ENCODE measurements at regions not wholly inside any gene's neighbourhood (a gene's known extent, or its start where the extent isn't known, plus 50 kb on each side); places are given as distances from the start of the nearest gene placed in this dataset.

DNA sequence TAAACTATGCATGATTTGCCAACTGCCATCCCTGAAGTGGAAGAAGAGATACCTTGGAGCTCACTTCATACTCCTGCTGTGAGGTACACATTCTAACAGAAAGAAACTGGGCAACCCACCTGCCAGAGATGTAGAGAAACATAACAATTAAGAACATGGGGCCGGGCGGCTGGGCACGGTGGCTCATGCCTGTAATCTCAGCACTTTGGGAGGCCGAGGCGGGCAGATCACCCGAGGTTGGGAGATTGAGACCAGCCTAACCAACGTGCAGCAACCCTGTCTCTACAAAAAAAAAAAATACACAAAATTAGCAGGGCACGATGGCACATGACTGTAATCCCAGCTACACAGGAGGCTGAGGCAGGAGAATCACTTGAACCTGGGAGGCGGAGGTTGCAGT is 402.6 kb upstream of the ANKRD30A start:
- Histone ChIP-seq H3K4me2 (ENCODE audit: extremely low read depth, insufficient read depth, low read length) (no peak overlapping the region), H3K36me3 (ENCODE audit: control insufficient read depth, insufficient read depth, low read length) (no peaks in the 10 kb centered on the region), H3K4me3 (replicated peaks in 1 of 4; ENCODE audit: control extremely low read depth in 1 of 4, insufficient read depth in 1 of 4, low read depth in 3 of 4, low read length in 4 of 4) (no peak overlapping the region), H4K20me1 (ENCODE audit: control insufficient read depth, extremely low read depth, insufficient read depth, low read length) (no peaks in the 10 kb centered on the region), H3K9ac (ENCODE audit: insufficient read depth, low read length) (no peak overlapping the region), H2AFZ (ENCODE audit: low read length) (no peak overlapping the region), H3K9me3 (ENCODE audit: control insufficient read depth, insufficient read depth, low read depth, low read length) (no peaks in the 10 kb centered on the region), H3K27me3 (ENCODE audit: control insufficient read depth, insufficient read depth, low read length) (no peaks in the 10 kb centered on the region), H3K27ac (ENCODE audit: insufficient read depth, low read length) (no peak overlapping the region), H3K79me2 (ENCODE audit: control insufficient read depth, insufficient read depth, low read length) (no peaks in the 10 kb centered on the region), H3K4me1 (ENCODE audit: control insufficient read depth, extremely low read depth, insufficient read depth, low read length) (no peaks in the 10 kb centered on the region)
- no peak for DNase-seq (ENCODE audit: low read depth in 2 of 2)
- TF ChIP-seq, protein P1, sequence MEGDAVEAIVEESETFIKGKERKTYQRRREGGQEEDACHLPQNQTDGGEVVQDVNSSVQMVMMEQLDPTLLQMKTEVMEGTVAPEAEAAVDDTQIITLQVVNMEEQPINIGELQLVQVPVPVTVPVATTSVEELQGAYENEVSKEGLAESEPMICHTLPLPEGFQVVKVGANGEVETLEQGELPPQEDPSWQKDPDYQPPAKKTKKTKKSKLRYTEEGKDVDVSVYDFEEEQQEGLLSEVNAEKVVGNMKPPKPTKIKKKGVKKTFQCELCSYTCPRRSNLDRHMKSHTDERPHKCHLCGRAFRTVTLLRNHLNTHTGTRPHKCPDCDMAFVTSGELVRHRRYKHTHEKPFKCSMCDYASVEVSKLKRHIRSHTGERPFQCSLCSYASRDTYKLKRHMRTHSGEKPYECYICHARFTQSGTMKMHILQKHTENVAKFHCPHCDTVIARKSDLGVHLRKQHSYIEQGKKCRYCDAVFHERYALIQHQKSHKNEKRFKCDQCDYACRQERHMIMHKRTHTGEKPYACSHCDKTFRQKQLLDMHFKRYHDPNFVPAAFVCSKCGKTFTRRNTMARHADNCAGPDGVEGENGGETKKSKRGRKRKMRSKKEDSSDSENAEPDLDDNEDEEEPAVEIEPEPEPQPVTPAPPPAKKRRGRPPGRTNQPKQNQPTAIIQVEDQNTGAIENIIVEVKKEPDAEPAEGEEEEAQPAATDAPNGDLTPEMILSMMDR (conservative IDR thresholded peaks at IDR 0.05 in 1 of 2, IDR thresholded peaks at IDR 0.05 in 1 of 2; ENCODE audit: low read depth in 1 of 2, low read length in 2 of 2): no peak
- TF ChIP-seq EZH2 (IDR thresholded peaks at IDR 0.05; ENCODE audit: low read length, missing control alignments): no peak

DNA sequence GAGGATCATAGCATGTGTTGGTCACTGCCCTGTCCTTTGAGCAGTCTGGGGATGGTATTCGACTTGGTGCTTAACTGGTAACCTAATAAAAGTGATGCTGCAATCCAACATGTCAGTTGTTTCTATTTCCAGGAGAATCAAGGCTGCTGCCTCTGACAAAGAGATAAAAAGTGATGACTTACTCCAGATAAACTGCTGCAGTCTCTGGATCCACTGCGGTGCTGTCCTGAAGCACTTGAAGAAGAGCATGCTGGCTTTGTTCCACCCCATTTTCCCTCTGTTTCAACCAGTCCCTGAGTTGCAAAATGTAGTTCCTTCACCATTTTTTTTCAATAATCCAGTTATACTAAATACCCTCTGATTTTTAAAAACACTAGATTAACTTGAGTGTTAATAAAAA is 403.5 kb upstream of the ANKRD30A start:
- Histone ChIP-seq H3K4me2 (ENCODE audit: extremely low read depth, insufficient read depth, low read length) (no peak overlapping the region), H3K9me3 (ENCODE audit: control insufficient read depth, insufficient read depth, low read depth, low read length) (no peaks in the 10 kb centered on the region), H3K79me2 (ENCODE audit: control insufficient read depth, insufficient read depth, low read length) (no peaks in the 10 kb centered on the region), H3K4me3 (replicated peaks in 1 of 4; ENCODE audit: control extremely low read depth in 1 of 4, insufficient read depth in 1 of 4, low read depth in 3 of 4, low read length in 4 of 4) (no peak overlapping the region), H3K27me3 (ENCODE audit: control insufficient read depth, insufficient read depth, low read length) (no peaks in the 10 kb centered on the region), H3K9ac (ENCODE audit: insufficient read depth, low read length) (no peak overlapping the region), H4K20me1 (ENCODE audit: control insufficient read depth, extremely low read depth, insufficient read depth, low read length) (no peaks in the 10 kb centered on the region), H2AFZ (ENCODE audit: low read length) (no peak overlapping the region), H3K27ac (ENCODE audit: insufficient read depth, low read length) (no peak overlapping the region), H3K36me3 (ENCODE audit: control insufficient read depth, insufficient read depth, low read length) (no peaks in the 10 kb centered on the region), H3K4me1 (ENCODE audit: control insufficient read depth, extremely low read depth, insufficient read depth, low read length) (no peaks in the 10 kb centered on the region)
- TF ChIP-seq, protein P1 (conservative IDR thresholded peaks at IDR 0.05 in 1 of 2, IDR thresholded peaks at IDR 0.05 in 1 of 2; ENCODE audit: low read depth in 1 of 2, low read length in 2 of 2): no peak
- no peak for TF ChIP-seq EZH2 (IDR thresholded peaks at IDR 0.05; ENCODE audit: low read length, missing control alignments)
- no peak for DNase-seq (ENCODE audit: low read depth in 2 of 2)

DNA sequence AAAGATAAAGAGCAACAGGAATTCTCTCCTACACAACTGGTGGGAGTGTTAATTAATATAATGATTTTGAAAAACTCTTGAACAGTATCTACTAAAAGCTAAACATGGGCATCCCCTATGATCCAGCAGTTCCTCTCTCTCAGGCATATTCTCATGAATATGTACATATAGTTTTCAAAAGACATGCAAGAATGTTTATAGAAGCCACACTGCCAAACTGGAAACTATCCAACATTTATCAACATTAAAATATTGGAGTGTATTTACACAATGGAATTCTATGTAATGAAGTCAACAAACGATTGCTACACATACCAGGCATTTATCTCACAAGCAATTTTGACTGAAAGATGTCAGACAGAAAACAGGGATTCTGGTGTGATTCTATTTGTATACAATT is 404.5 kb upstream of the ANKRD30A start:
- Histone ChIP-seq H3K79me2 (ENCODE audit: control insufficient read depth, insufficient read depth, low read length) (no peaks in the 10 kb centered on the region), H3K27me3 (ENCODE audit: control insufficient read depth, insufficient read depth, low read length) (no peaks in the 10 kb centered on the region), H4K20me1 (ENCODE audit: control insufficient read depth, extremely low read depth, insufficient read depth, low read length) (no peaks in the 10 kb centered on the region), H3K4me2 (ENCODE audit: extremely low read depth, insufficient read depth, low read length) (no peak overlapping the region), H3K27ac (ENCODE audit: insufficient read depth, low read length) (no peak overlapping the region), H3K9ac (ENCODE audit: insufficient read depth, low read length) (no peak overlapping the region), H2AFZ (ENCODE audit: low read length) (no peak overlapping the region), H3K4me1 (ENCODE audit: control insufficient read depth, extremely low read depth, insufficient read depth, low read length) (no peaks in the 10 kb centered on the region), H3K4me3 (replicated peaks in 1 of 4; ENCODE audit: control extremely low read depth in 1 of 4, insufficient read depth in 1 of 4, low read depth in 3 of 4, low read length in 4 of 4) (no peak overlapping the region), H3K36me3 (ENCODE audit: control insufficient read depth, insufficient read depth, low read length) (no peaks in the 10 kb centered on the region), H3K9me3 (ENCODE audit: control insufficient read depth, insufficient read depth, low read depth, low read length) (no peaks in the 10 kb centered on the region)
- DNase-seq (ENCODE audit: low read depth in 2 of 2): peak in 1 of 2 donors; percentile 18
- no peak for TF ChIP-seq EZH2 (IDR thresholded peaks at IDR 0.05; ENCODE audit: low read length, missing control alignments)
- TF ChIP-seq, protein P1 (conservative IDR thresholded peaks at IDR 0.05 in 1 of 2, IDR thresholded peaks at IDR 0.05 in 1 of 2; ENCODE audit: low read depth in 1 of 2, low read length in 2 of 2): no peak

Data from fibroblast of lung (primary cell).